ENCODE measurements at regions not wholly inside any gene's neighbourhood (a gene's known extent, or its start where the extent isn't known, plus 50 kb on each side); places are given as distances from the start of the nearest gene placed in this dataset.

DNA sequence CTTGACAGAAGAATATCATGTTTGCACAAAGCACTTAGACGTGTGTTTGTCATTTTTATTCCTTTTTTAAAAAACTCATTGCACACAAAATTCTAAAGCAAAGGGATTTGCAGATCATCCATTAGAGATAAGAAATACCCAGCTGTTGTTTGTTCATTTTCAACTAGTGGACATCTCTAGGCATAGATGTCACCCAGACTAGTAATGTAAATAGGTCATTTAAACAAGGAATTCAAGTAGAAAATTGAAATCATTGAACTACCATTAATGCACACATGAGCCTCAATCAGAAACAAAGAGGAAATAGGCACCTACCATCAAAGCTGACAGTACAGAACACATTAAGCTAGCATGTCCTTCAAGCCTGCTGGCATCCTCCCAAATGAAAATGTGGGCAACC, 107.3 kb downstream of the OR2K2 start:
- H3K27ac Mint-ChIP-seq, result no peak overlapping the region

DNA sequence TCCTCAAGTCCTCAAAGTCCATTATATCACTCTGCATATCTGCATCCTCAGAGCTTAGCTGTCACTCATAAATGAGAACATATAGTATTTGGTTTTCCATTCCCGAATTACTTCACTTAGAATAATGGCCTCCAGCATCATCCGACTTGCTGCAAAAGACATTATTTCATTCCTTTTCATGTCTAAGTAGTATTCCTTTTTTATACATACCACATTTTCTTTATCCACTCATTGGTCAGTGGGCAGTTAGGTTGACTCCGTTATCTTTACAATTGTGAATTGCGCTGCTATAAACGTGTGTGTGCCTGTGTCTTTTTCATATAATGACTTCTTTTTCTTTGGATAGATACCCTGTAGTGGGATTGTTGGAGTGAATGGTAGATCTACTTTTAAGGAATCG, 117.2 kb downstream of the OR2K2 start:
- Mint-ChIP-seq H3K36me3 (ENCODE audit: insufficient read depth) (no peaks in the 10 kb centered on the region), H3K27ac (peak overlapping the region; percentile 33), H3K9me3 (ENCODE audit: low read depth) (peaks cover 19% of the 10 kb centered on the region), H3K4me1 (ENCODE audit: low read depth) (no peaks in the 10 kb centered on the region), H3K27me3 (no peaks in the 10 kb centered on the region), H3K4me3 (ENCODE audit: low read depth) (no peak overlapping the region)
- DNase-seq (ENCODE audit: low spot score, unreplicated experiment), result no peak
- TF ChIP-seq, protein P1, sequence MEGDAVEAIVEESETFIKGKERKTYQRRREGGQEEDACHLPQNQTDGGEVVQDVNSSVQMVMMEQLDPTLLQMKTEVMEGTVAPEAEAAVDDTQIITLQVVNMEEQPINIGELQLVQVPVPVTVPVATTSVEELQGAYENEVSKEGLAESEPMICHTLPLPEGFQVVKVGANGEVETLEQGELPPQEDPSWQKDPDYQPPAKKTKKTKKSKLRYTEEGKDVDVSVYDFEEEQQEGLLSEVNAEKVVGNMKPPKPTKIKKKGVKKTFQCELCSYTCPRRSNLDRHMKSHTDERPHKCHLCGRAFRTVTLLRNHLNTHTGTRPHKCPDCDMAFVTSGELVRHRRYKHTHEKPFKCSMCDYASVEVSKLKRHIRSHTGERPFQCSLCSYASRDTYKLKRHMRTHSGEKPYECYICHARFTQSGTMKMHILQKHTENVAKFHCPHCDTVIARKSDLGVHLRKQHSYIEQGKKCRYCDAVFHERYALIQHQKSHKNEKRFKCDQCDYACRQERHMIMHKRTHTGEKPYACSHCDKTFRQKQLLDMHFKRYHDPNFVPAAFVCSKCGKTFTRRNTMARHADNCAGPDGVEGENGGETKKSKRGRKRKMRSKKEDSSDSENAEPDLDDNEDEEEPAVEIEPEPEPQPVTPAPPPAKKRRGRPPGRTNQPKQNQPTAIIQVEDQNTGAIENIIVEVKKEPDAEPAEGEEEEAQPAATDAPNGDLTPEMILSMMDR (IDR thresholded peaks at IDR 0.05; ENCODE audit: unreplicated experiment), result no peak

More for the DNA sequence above, 107.3 kb downstream of the OR2K2 start:
- no peaks in the 10 kb centered on the region for H3K27me3 Mint-ChIP-seq
- no peaks in the 10 kb centered on the region for H3K4me1 Mint-ChIP-seq (ENCODE audit: low read depth)
- no peak for DNase-seq (ENCODE audit: low spot score, unreplicated experiment)
- no peaks in the 10 kb centered on the region for H3K9me3 Mint-ChIP-seq (ENCODE audit: low read depth)
- TF ChIP-seq, protein P1 (IDR thresholded peaks at IDR 0.05; ENCODE audit: unreplicated experiment), result no peak
- H3K4me3 Mint-ChIP-seq (ENCODE audit: low read depth), result no peak overlapping the region
- H3K36me3 Mint-ChIP-seq (ENCODE audit: insufficient read depth), result no peaks in the 10 kb centered on the region

DNA sequence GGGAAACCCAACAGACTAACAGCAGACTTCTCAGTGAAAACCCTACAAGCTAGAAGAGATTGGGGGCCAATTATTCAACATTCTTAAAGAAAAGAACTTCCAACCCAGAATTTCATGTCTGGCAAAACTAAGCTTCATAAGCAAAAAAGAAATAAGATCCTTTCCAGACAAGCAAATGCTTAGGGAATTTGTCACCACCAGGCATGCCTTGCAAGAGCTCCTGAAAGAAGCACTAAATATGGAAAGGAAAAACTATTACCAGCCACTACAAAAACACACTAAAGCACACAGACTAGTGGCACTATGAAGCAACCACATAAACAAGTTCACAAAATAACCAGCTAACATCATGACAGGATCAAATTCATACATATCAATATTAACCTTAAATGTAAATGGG, 131.1 kb downstream of the OR2K2 start:
- Mint-ChIP-seq H3K4me3 (ENCODE audit: low read depth) (no peak overlapping the region), H3K27me3 (peaks cover 2% of the 10 kb centered on the region), H3K9me3 (ENCODE audit: low read depth) (peaks cover 26% of the 10 kb centered on the region), H3K4me1 (ENCODE audit: low read depth) (no peaks in the 10 kb centered on the region), H3K36me3 (ENCODE audit: insufficient read depth) (peaks cover 4% of the 10 kb centered on the region), H3K27ac (no peak overlapping the region)
- DNase-seq (ENCODE audit: low spot score, unreplicated experiment), result no peak
- TF ChIP-seq, protein P1 (IDR thresholded peaks at IDR 0.05; ENCODE audit: unreplicated experiment), result no peak

DNA sequence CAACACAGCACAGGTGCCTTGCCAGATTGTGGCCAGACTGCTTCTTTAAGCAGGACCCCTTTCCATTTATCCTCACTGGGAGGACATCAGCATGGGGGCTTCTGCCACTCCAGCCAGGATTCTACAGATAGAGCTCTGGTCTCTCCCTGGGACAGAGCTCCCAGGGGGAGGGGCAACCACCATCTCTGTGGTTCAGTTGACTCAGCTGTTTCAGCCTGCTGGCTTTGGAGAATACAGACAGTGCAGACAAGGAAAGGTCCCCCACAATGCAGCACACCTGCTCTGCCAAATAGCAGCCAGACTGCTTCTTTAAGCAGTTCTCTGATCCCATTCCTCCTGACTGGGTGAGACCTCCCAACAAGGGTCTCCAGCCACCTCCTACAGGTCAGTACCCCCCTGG, 132.8 kb downstream of the OR2K2 start:
- H3K4me1 Mint-ChIP-seq (ENCODE audit: low read depth), result no peaks in the 10 kb centered on the region
- H3K27ac Mint-ChIP-seq, result no peak overlapping the region
- TF ChIP-seq, protein P1 (IDR thresholded peaks at IDR 0.05; ENCODE audit: unreplicated experiment), result no peak

DNA sequence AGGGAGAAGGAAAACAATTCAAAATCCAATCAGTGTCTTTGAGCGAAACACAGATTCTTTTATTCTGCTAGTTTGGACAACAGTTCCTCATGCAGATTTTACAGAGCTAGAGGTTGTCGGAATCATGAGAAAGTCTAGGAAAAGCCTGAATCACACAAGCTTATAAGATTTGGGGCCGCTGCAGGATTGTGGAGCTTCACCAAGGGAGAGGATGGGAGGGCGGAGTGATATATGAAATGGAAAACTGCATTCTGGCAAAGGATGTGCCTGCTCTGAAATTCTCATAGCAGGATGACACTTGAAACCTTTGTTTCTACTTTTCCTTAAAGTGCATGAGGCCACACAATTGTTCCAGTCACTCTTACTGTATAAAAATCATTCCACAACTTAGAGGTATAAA, 134.3 kb downstream of the OR2K2 start:
- peaks cover 2% of the 10 kb centered on the region for H3K27me3 Mint-ChIP-seq
- DNase-seq (ENCODE audit: low spot score, unreplicated experiment), result no peak
- peaks cover 12% of the 10 kb centered on the region for H3K9me3 Mint-ChIP-seq (ENCODE audit: low read depth)
- H3K4me3 Mint-ChIP-seq (ENCODE audit: low read depth), result no peak overlapping the region
- TF ChIP-seq, protein P1 (IDR thresholded peaks at IDR 0.05; ENCODE audit: unreplicated experiment), result no peak
- no peak overlapping the region for H3K27ac Mint-ChIP-seq
- H3K4me1 Mint-ChIP-seq (ENCODE audit: low read depth), result no peaks in the 10 kb centered on the region
- no peaks in the 10 kb centered on the region for H3K36me3 Mint-ChIP-seq (ENCODE audit: insufficient read depth)

More for the DNA sequence above, 132.8 kb downstream of the OR2K2 start:
- Mint-ChIP-seq H3K9me3 (ENCODE audit: low read depth) (peaks cover 12% of the 10 kb centered on the region), H3K27me3 (peaks cover 2% of the 10 kb centered on the region), H3K4me3 (ENCODE audit: low read depth) (no peak overlapping the region), H3K36me3 (ENCODE audit: insufficient read depth) (no peaks in the 10 kb centered on the region)
- no peak for DNase-seq (ENCODE audit: low spot score, unreplicated experiment)
